Liver (tissue), 8 donors: ENCODE measurements at regions not wholly inside any gene's neighbourhood (a gene's known extent, or its start where the extent isn't known, plus 50 kb on each side); places are given as distances from the start of the nearest gene placed in this dataset.

Source experiments
- DNase-seq: peaks from one replicate; pipeline ENCODE4 v3.0.0-alpha.2; 2017; ENCODE audit warnings: low spot score
- H3K27ac ChIP-seq, 2 donors: one replicate each; pipeline ENCODE4 v1.7.0; 2013; ENCODE audit warnings: inconsistent platforms in 2 of 2, low read length in 2 of 2, control low read depth in 1 of 2, low read depth in 1 of 2, mild to moderate bottlenecking in 1 of 2
- H3K27me3 ChIP-seq, 4 donors: one replicate each; pipeline versions ENCODE4 v1.6.1 to v1.7.0; 2013; ENCODE audit warnings: low read length in 3 of 4, inconsistent platforms in 1 of 4, mild to moderate bottlenecking in 1 of 4, moderate library complexity in 1 of 4; ENCODE audit not compliant: control insufficient read depth in 4 of 4, insufficient read depth in 4 of 4
- H3K36me3 ChIP-seq, 4 donors: one replicate each; pipeline versions ENCODE4 v1.6.1 to v1.7.0; 2013; ENCODE audit warnings: low read length in 3 of 4, mild to moderate bottlenecking in 3 of 4, low read depth in 1 of 4, moderate library complexity in 1 of 4; ENCODE audit not compliant: control insufficient read depth in 4 of 4, insufficient read depth in 3 of 4
- H3K4me1 ChIP-seq, 4 donors: one replicate each; pipeline versions ENCODE4 v1.6.1 to v1.7.0; 2013; ENCODE audit warnings: low read length in 3 of 4, mild to moderate bottlenecking in 3 of 4, moderate library complexity in 1 of 4; ENCODE audit not compliant: control insufficient read depth in 4 of 4, insufficient read depth in 4 of 4
- H3K4me3 ChIP-seq, 3 donors: one replicate each; pipeline versions ENCODE4 v1.6.1 to v1.7.0; 2013; ENCODE audit warnings: low read length in 3 of 3, control low read depth in 1 of 3, low read depth in 1 of 3, mild to moderate bottlenecking in 1 of 3
- H3K9ac ChIP-seq, 2 donors: one replicate each; pipeline ENCODE4 v1.7.0; 2013; ENCODE audit warnings: low read length in 2 of 2, mild to moderate bottlenecking in 2 of 2, moderate library complexity in 2 of 2, control low read depth in 1 of 2, low read depth in 1 of 2
- H3K9me3 ChIP-seq, 4 donors: one replicate each; pipeline versions ENCODE4 v1.6.1 to v1.7.0; 2013; ENCODE audit warnings: low read length in 3 of 4; ENCODE audit not compliant: control insufficient read depth in 4 of 4
- EGR1 ChIP-seq, 2 donors: IDR thresholded peaks; 2 replicates each; pipeline ENCODE4 v1.6.1; 2016 to 2018; ENCODE audit warnings: antibody characterized with exemption in 2 of 2, low read depth in 2 of 2
- FOXA1 ChIP-seq: IDR thresholded peaks from 2 replicates; pipeline ENCODE4 v1.6.1; 2016; ENCODE audit warnings: antibody characterized with exemption
- FOXA2 ChIP-seq: IDR thresholded peaks from 2 replicates; pipeline ENCODE4 v1.6.1; 2016; ENCODE audit warnings: antibody characterized with exemption
- GABPA ChIP-seq, 2 donors: IDR thresholded peaks in 1 of 2; conservative IDR thresholded peaks in 1 of 2; 2 replicates each; pipeline ENCODE4 v1.6.1; 2016; ENCODE audit warnings: antibody characterized with exemption in 2 of 2, mild to moderate bottlenecking in 1 of 2, moderate library complexity in 1 of 2
- HNF4G ChIP-seq: IDR thresholded peaks from 2 replicates; pipeline ENCODE4 v1.6.1; 2016; ENCODE audit warnings: antibody characterized with exemption
- JUND ChIP-seq, 2 donors: IDR thresholded peaks; 2 replicates each; pipeline ENCODE4 v1.6.1; 2016; ENCODE audit warnings: antibody characterized with exemption in 2 of 2
- NR2F2 ChIP-seq: IDR thresholded peaks from 2 replicates; pipeline ENCODE4 v1.6.1; 2016; ENCODE audit warnings: antibody characterized with exemption
- RAD21 ChIP-seq, 2 donors: IDR thresholded peaks; 2 replicates each; pipeline ENCODE4 v1.6.1; 2016; ENCODE audit warnings: antibody characterized with exemption in 2 of 2, mild to moderate bottlenecking in 2 of 2
- RXRA ChIP-seq, 2 donors: IDR thresholded peaks; 2 replicates each; pipeline ENCODE4 v1.6.1; 2017 to 2018; ENCODE audit warnings: antibody characterized with exemption in 2 of 2, mild to moderate bottlenecking in 1 of 2
- SP1 ChIP-seq: IDR thresholded peaks from 2 replicates; pipeline ENCODE4 v1.6.1; 2018; ENCODE audit warnings: antibody characterized with exemption, mild to moderate bottlenecking
- TAF1 ChIP-seq: conservative IDR thresholded peaks from 2 replicates; pipeline ENCODE4 v1.6.1; 2016; ENCODE audit warnings: antibody characterized with exemption, mild to moderate bottlenecking
- YY1 ChIP-seq: IDR thresholded peaks from 2 replicates; pipeline ENCODE4 v1.6.1; 2016; ENCODE audit warnings: antibody characterized with exemption, mild to moderate bottlenecking
- WGBS: extraction: QIAGEN DNeasy Blood & Tissue Kit; methylation state at CpG from one replicate; pipeline ENCODE4 v1.1.7; 2013; 5-methylcytosine and 5-hydroxymethylcytosine counted together
- TF ChIP-seq, protein P1 (sequence below): IDR thresholded peaks from 2 replicates; pipeline ENCODE4 v1.6.1; 2016; ENCODE audit warnings: antibody characterized with exemption
- TF ChIP-seq, protein P2 (sequence below): IDR thresholded peaks from 2 replicates; pipeline ENCODE4 v1.6.1; 2016; ENCODE audit warnings: antibody characterized with exemption
- TF ChIP-seq, protein P3 (sequence below): fragments of 150-350 bp; IDR thresholded peaks from 2 replicates; pipeline ENCODE4 v1.5.1; 2017; ENCODE audit warnings: improper control_type of control experiment, low read depth, low read length; ENCODE audit not compliant: missing input control
- TF ChIP-seq, protein P4 (sequence below): IDR thresholded peaks from 2 replicates; pipeline ENCODE4 v1.6.1; 2016; ENCODE audit warnings: antibody characterized with exemption
- TF ChIP-seq, protein P5 (sequence below): IDR thresholded peaks from 2 replicates; pipeline ENCODE4 v1.6.1; 2016; ENCODE audit warnings: antibody characterized with exemption, mild to moderate bottlenecking
- donor health status: healthy.
- donor health status: healthy.
- donor health status: healthy.
- donor health status: healthy.
- donor health status: healthy.

DNA sequence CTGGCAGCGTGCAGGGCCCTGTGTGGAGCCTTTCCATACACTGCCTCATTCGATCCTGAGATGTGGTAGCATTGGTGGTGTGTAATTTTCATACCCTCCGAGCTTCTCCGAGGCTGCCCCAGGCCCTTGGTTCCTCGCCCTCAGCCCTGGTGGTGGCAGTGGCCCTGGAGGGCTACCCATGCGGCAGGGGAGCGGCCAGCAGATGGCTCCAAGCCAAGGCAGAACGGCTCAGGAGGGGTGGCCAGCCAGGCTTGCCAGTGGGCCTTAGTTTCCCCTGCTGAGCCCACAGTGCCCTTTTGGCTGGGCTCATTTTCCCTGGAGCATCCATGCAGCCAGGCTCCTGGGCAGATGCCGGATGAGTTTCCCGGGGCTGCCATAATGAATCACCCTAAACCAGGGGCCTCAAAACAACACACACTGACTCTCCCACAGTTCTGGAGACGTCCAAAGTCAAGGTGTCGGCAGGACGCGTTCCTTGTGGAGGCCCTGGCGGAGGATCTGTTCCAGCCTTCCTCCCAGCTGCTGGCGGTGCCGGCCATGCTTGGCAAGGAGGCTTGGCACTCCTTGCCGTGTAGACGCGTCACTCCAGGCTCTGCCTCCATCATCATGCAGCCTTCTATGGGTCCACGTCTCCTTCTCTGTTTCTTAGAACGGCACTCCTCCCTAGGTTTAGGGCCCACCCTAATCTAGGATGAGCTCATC, 158.8 kb upstream of the GSE1 start:
- H3K4me3 ChIP-seq = no peak overlapping the region
- no peaks in the 10 kb centered on the region for H3K27me3 ChIP-seq
- WGBS = 94% methylated on average over 22 of the region's 22 CpGs
- H3K4me1 ChIP-seq = peaks cover 2 to 6% (median 5%) of the 10 kb centered on the region in 4 donors
- H3K27ac ChIP-seq = no peak overlapping the region
- DNase-seq = no peak
- H3K9ac ChIP-seq = no peak overlapping the region
- TF ChIP-seq RAD21 (IDR thresholded peaks at IDR 0.05) = no peak
- no peaks in the 10 kb centered on the region for H3K9me3 ChIP-seq
- no peaks in the 10 kb centered on the region for H3K36me3 ChIP-seq

DNA sequence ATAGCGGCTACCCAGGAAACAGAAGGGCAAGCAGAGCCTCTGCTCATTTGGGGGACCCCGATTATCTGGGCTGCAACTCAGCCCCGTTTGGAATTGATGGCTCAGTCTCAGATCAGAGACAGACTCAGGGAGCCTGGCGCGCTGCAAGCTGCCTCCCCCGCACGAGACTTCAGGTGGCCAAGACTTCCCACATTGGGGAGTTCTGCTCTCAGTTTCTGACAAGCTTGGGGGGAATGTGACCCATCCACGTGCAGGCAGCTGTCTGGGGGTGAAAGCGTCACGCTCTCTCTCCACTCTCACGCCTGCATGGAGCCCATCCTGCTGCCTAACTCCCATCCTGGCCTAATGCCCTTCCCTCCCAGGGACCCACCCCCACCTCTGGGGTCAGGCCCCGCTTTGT, 157.6 kb upstream of the GSE1 start:
- no peak for DNase-seq
- Histone ChIP-seq H3K27ac (no peak overlapping the region), H3K4me3 (no peak overlapping the region), H3K4me1 (peaks cover 0 to under 1% (median 0%) of the 10 kb centered on the region in 4 donors), H3K9ac (no peak overlapping the region), H3K9me3 (no peaks in the 10 kb centered on the region), H3K36me3 (no peaks in the 10 kb centered on the region), H3K27me3 (no peaks in the 10 kb centered on the region)
- WGBS = 88% methylated on average over 12 of the region's 12 CpGs
- TF ChIP-seq, protein P1, sequence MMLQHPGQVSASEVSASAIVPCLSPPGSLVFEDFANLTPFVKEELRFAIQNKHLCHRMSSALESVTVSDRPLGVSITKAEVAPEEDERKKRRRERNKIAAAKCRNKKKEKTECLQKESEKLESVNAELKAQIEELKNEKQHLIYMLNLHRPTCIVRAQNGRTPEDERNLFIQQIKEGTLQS = no peak
- TF ChIP-seq FOXA1 = no peak
- no peak for TF ChIP-seq FOXA2
- TF ChIP-seq RXRA (IDR thresholded peaks at IDR 0.05) = no peak
- no peak for TF ChIP-seq EGR1 (IDR thresholded peaks at IDR 0.05; ENCODE audit: low read depth in 2 of 2)
- TF ChIP-seq TAF1 = no peak
- TF ChIP-seq RAD21 (IDR thresholded peaks at IDR 0.05) = no peak
- TF ChIP-seq NR2F2 = no peak
- TF ChIP-seq, protein P2, sequence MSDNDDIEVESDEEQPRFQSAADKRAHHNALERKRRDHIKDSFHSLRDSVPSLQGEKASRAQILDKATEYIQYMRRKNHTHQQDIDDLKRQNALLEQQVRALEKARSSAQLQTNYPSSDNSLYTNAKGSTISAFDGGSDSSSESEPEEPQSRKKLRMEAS = no peak
- TF ChIP-seq, protein P3, sequence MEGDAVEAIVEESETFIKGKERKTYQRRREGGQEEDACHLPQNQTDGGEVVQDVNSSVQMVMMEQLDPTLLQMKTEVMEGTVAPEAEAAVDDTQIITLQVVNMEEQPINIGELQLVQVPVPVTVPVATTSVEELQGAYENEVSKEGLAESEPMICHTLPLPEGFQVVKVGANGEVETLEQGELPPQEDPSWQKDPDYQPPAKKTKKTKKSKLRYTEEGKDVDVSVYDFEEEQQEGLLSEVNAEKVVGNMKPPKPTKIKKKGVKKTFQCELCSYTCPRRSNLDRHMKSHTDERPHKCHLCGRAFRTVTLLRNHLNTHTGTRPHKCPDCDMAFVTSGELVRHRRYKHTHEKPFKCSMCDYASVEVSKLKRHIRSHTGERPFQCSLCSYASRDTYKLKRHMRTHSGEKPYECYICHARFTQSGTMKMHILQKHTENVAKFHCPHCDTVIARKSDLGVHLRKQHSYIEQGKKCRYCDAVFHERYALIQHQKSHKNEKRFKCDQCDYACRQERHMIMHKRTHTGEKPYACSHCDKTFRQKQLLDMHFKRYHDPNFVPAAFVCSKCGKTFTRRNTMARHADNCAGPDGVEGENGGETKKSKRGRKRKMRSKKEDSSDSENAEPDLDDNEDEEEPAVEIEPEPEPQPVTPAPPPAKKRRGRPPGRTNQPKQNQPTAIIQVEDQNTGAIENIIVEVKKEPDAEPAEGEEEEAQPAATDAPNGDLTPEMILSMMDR = no peak
- TF ChIP-seq, protein P4, sequence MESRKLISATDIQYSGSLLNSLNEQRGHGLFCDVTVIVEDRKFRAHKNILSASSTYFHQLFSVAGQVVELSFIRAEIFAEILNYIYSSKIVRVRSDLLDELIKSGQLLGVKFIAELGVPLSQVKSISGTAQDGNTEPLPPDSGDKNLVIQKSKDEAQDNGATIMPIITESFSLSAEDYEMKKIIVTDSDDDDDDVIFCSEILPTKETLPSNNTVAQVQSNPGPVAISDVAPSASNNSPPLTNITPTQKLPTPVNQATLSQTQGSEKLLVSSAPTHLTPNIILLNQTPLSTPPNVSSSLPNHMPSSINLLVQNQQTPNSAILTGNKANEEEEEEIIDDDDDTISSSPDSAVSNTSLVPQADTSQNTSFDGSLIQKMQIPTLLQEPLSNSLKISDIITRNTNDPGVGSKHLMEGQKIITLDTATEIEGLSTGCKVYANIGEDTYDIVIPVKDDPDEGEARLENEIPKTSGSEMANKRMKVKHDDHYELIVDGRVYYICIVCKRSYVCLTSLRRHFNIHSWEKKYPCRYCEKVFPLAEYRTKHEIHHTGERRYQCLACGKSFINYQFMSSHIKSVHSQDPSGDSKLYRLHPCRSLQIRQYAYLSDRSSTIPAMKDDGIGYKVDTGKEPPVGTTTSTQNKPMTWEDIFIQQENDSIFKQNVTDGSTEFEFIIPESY = no peak
- TF ChIP-seq HNF4G = no peak
- TF ChIP-seq JUND (IDR thresholded peaks at IDR 0.05) = no peak
- TF ChIP-seq SP1 = no peak
- no peak for TF ChIP-seq YY1
- TF ChIP-seq, protein P5, sequence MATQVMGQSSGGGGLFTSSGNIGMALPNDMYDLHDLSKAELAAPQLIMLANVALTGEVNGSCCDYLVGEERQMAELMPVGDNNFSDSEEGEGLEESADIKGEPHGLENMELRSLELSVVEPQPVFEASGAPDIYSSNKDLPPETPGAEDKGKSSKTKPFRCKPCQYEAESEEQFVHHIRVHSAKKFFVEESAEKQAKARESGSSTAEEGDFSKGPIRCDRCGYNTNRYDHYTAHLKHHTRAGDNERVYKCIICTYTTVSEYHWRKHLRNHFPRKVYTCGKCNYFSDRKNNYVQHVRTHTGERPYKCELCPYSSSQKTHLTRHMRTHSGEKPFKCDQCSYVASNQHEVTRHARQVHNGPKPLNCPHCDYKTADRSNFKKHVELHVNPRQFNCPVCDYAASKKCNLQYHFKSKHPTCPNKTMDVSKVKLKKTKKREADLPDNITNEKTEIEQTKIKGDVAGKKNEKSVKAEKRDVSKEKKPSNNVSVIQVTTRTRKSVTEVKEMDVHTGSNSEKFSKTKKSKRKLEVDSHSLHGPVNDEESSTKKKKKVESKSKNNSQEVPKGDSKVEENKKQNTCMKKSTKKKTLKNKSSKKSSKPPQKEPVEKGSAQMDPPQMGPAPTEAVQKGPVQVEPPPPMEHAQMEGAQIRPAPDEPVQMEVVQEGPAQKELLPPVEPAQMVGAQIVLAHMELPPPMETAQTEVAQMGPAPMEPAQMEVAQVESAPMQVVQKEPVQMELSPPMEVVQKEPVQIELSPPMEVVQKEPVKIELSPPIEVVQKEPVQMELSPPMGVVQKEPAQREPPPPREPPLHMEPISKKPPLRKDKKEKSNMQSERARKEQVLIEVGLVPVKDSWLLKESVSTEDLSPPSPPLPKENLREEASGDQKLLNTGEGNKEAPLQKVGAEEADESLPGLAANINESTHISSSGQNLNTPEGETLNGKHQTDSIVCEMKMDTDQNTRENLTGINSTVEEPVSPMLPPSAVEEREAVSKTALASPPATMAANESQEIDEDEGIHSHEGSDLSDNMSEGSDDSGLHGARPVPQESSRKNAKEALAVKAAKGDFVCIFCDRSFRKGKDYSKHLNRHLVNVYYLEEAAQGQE = no peak
- no peak for TF ChIP-seq GABPA (IDR thresholded peaks at IDR 0.05 in 1 of 2, conservative IDR thresholded peaks at IDR 0.05 in 1 of 2)
